ENCODE measurements at regions not wholly inside any gene's neighbourhood (a gene's known extent, or its start where the extent isn't known, plus 50 kb on each side); places are given as distances from the start of the nearest gene placed in this dataset.

DNA sequence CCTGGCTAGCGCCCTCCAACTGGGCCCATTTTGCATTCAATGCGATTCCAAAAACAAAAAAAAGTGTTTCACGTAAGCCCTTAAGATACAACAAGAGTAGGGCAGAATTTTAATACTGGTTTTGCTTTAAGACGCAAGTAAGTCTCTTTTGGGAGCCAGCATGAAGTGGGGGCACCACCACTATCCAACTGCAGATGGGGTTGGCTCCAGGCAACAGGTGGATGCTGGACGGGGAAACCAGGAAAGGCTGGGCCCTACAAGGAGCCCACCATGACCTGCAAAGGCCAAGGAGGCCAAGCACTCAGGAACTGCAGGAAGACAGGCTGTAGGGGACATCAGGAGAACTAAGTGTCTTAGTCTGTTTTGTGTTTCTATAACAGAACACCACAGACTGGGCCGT, 86.5 kb upstream of the INSIG1 start:
- no peak overlapping the region for H3K4me3 Mint-ChIP-seq (ENCODE audit: unreplicated experiment)
- H3K27ac Mint-ChIP-seq (ENCODE audit: unreplicated experiment) = no peak overlapping the region
- DNase-seq = peak; percentile 1
- peaks cover 5% of the 10 kb centered on the region for H3K4me1 Mint-ChIP-seq (ENCODE audit: low read depth, unreplicated experiment)
- TF ChIP-seq, protein P1, sequence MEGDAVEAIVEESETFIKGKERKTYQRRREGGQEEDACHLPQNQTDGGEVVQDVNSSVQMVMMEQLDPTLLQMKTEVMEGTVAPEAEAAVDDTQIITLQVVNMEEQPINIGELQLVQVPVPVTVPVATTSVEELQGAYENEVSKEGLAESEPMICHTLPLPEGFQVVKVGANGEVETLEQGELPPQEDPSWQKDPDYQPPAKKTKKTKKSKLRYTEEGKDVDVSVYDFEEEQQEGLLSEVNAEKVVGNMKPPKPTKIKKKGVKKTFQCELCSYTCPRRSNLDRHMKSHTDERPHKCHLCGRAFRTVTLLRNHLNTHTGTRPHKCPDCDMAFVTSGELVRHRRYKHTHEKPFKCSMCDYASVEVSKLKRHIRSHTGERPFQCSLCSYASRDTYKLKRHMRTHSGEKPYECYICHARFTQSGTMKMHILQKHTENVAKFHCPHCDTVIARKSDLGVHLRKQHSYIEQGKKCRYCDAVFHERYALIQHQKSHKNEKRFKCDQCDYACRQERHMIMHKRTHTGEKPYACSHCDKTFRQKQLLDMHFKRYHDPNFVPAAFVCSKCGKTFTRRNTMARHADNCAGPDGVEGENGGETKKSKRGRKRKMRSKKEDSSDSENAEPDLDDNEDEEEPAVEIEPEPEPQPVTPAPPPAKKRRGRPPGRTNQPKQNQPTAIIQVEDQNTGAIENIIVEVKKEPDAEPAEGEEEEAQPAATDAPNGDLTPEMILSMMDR (IDR thresholded peaks at IDR 0.05; ENCODE audit: partially characterized antibody, unreplicated experiment) = no peak
- peaks cover 3% of the 10 kb centered on the region for H3K9me3 Mint-ChIP-seq (ENCODE audit: unreplicated experiment)
- H3K27me3 Mint-ChIP-seq (ENCODE audit: unreplicated experiment) = peaks cover 5% of the 10 kb centered on the region
- H3K36me3 Mint-ChIP-seq (ENCODE audit: unreplicated experiment) = peaks cover 4% of the 10 kb centered on the region

DNA sequence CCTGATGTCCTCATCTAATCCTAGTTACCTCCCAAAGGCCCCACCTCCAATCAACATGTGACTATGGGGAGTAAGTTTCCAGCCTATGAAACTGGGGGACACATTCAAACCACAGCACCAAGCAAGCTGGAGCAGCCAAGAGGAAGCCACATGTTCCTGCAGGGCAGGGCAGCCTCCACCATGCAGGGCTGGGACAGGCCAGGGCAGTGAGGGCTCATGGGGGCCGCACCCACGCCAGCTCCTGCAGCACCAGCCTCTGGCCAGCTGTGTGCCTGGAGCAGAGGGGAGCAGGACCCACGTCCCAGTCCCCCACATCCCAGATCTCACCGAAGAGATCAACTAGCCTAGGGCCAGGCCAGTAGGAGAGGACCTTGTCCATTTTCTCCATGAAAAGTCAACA, 85.9 kb upstream of the INSIG1 start:
- Mint-ChIP-seq H3K4me3 (ENCODE audit: unreplicated experiment) (no peak overlapping the region), H3K27ac (ENCODE audit: unreplicated experiment) (no peak overlapping the region), H3K27me3 (ENCODE audit: unreplicated experiment) (peaks cover 5% of the 10 kb centered on the region), H3K9me3 (ENCODE audit: unreplicated experiment) (peaks cover 3% of the 10 kb centered on the region), H3K36me3 (ENCODE audit: unreplicated experiment) (peaks cover 4% of the 10 kb centered on the region), H3K4me1 (ENCODE audit: low read depth, unreplicated experiment) (no peaks in the 10 kb centered on the region)
- TF ChIP-seq, protein P1 (IDR thresholded peaks at IDR 0.05; ENCODE audit: partially characterized antibody, unreplicated experiment) = no peak
- DNase-seq = peak; percentile 4

DNA sequence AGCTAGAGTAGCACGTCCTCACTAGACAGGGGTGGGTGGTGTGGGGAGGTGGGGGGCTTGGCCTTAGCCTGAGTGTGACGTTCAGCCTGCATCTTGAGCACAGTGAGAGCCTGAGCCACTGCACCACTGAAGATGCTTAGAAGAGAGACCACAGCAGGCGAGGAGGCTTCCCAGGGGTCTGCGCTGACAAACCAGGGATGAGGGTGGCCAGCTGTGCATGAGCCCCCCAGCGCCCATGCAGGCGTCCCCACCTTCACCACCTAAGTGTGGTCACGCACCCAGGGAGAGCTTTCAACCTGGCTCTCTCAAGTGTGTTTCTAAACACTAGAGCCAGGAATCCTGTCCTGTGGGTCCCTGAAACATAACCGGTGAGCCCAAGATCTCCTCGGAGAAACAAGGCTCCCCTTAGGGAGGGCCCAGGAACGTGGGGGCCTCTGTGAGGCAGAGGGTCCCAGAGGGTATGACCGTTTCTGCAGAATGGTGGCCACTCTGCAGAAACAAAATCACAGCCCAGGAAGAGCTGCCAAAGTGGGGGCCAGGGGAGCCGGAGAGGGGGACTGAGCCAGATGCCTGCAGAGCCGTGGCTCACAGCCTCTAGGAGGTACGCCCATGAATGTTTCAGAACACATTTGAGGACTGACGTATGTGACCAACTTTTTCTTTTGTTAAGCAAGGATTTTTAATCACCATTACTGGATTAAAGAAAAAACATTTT, 85.2 kb upstream of the INSIG1 start:
- no peak overlapping the region for H3K27ac Mint-ChIP-seq (ENCODE audit: unreplicated experiment)
- peaks cover 3% of the 10 kb centered on the region for H3K9me3 Mint-ChIP-seq (ENCODE audit: unreplicated experiment)
- TF ChIP-seq, protein P1 (IDR thresholded peaks at IDR 0.05; ENCODE audit: partially characterized antibody, unreplicated experiment) = no peak
- H3K4me3 Mint-ChIP-seq (ENCODE audit: unreplicated experiment) = no peak overlapping the region
- peak; percentile 1 for DNase-seq
- H3K4me1 Mint-ChIP-seq (ENCODE audit: low read depth, unreplicated experiment) = no peaks in the 10 kb centered on the region
- H3K27me3 Mint-ChIP-seq (ENCODE audit: unreplicated experiment) = peaks cover 3% of the 10 kb centered on the region
- peaks cover 4% of the 10 kb centered on the region for H3K36me3 Mint-ChIP-seq (ENCODE audit: unreplicated experiment)

DNA sequence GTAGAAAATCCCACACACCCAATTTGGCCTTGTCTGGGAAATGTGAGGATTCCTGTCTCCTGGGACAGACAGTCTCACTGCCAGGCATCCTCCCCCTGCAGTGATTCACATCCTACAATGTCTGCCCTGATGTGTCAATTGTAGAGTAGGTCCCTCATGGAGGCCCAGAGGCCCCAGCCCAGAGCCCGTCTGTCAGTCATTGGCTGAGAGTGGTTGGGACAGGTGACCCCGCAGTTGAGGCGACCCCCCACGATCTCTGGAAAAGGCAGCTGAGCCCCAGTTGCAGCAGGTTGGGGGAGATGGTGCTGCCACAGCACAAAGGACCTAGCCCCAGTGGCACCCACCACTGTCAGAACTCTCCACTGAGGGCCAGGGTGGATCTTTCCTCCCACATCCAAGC, 84.3 kb upstream of the INSIG1 start:
- TF ChIP-seq, protein P1 (IDR thresholded peaks at IDR 0.05; ENCODE audit: partially characterized antibody, unreplicated experiment) = no peak
- no peak overlapping the region for H3K4me3 Mint-ChIP-seq (ENCODE audit: unreplicated experiment)
- H3K4me1 Mint-ChIP-seq (ENCODE audit: low read depth, unreplicated experiment) = no peaks in the 10 kb centered on the region
- DNase-seq = no peak
- peaks cover 2% of the 10 kb centered on the region for H3K27me3 Mint-ChIP-seq (ENCODE audit: unreplicated experiment)
- peaks cover 3% of the 10 kb centered on the region for H3K9me3 Mint-ChIP-seq (ENCODE audit: unreplicated experiment)
- no peak overlapping the region for H3K27ac Mint-ChIP-seq (ENCODE audit: unreplicated experiment)
- peaks cover 4% of the 10 kb centered on the region for H3K36me3 Mint-ChIP-seq (ENCODE audit: unreplicated experiment)

DNA sequence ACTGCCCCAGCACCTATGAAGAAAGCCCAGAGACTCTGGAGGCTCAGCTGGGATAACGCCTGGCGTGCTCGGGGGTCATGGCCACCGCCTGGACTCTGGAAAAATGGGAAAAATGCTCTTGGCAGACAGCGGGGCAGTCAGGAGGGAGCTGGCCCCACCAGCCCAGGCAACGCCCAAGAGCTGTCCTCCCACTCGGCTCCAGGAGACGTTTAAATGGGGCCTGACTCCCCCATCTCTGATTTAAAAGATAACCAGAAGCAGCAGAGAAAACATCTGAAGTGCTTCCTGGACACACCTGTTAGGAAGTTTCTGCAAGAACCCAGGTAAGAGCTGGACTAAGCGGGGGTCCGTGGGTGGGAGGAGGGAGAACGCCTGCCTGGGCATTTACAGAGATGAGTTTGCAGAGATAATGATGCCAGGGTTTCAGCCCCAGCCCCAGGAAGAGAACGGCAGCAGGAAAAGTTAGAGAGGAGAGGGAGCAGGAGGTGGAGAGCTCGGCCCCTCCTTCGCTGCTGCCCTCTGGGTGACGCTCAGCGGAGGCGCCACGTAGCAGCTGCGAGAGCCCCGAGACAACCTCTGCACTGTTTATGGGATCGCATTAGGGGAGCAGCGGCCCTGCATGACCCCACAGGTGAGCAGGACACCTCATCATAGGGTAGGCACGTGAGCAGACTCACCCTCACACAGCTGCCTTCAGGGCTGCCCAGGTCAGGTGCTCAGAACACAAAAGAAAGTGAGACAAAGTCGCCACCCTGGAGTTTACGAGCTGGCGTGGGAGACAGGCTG, 83.5 kb upstream of the INSIG1 start:
- H3K27me3 Mint-ChIP-seq (ENCODE audit: unreplicated experiment) = peaks cover 2% of the 10 kb centered on the region
- H3K4me3 Mint-ChIP-seq (ENCODE audit: unreplicated experiment) = no peak overlapping the region
- DNase-seq = no peak
- peaks cover 3% of the 10 kb centered on the region for H3K9me3 Mint-ChIP-seq (ENCODE audit: unreplicated experiment)
- TF ChIP-seq, protein P1 (IDR thresholded peaks at IDR 0.05; ENCODE audit: partially characterized antibody, unreplicated experiment) = no peak
- H3K36me3 Mint-ChIP-seq (ENCODE audit: unreplicated experiment) = peaks cover 4% of the 10 kb centered on the region
- no peak overlapping the region for H3K27ac Mint-ChIP-seq (ENCODE audit: unreplicated experiment)
- no peaks in the 10 kb centered on the region for H3K4me1 Mint-ChIP-seq (ENCODE audit: low read depth, unreplicated experiment)
